Glutamatergic neuron (in vitro differentiated cells): ENCODE measurements at regions not wholly inside any gene's neighbourhood (a gene's known extent, or its start where the extent isn't known, plus 50 kb on each side); places are given as distances from the start of the nearest gene placed in this dataset.

Experiments
- DNase-seq: peaks from one replicate; pipeline ENCODE4 v3.0.0; 2022
- H3K27ac Mint-ChIP-seq: one replicate; pipeline ENCODE4 v1.8.0; 2020; ENCODE audit warnings: mild to moderate bottlenecking, mixed read lengths, inconsistent platforms; ENCODE audit not compliant: unreplicated experiment
- H3K27me3 Mint-ChIP-seq: one replicate; pipeline ENCODE4 v1.8.0; 2020; ENCODE audit warnings: mild to moderate bottlenecking, moderate library complexity, mixed read lengths, inconsistent platforms; ENCODE audit not compliant: unreplicated experiment
- H3K36me3 Mint-ChIP-seq: one replicate; pipeline ENCODE4 v1.8.0; 2020; ENCODE audit warnings: mild to moderate bottlenecking, mixed read lengths, inconsistent platforms; ENCODE audit not compliant: unreplicated experiment
- H3K4me1 Mint-ChIP-seq: one replicate; pipeline ENCODE4 v1.8.0; 2020; ENCODE audit warnings: mild to moderate bottlenecking, low read depth, mixed read lengths, inconsistent platforms; ENCODE audit not compliant: unreplicated experiment
- H3K4me3 Mint-ChIP-seq: one replicate; pipeline ENCODE4 v1.8.0; 2020; ENCODE audit warnings: mild to moderate bottlenecking, mixed read lengths, inconsistent platforms; ENCODE audit not compliant: unreplicated experiment
- H3K9me3 Mint-ChIP-seq: one replicate; pipeline ENCODE4 v1.8.0; 2020; ENCODE audit warnings: mild to moderate bottlenecking, moderate library complexity, mixed read lengths, inconsistent platforms; ENCODE audit not compliant: unreplicated experiment
- CTCF ChIP-seq: fragments of 200-600 bp; sonication (generic); IDR thresholded peaks from one replicate; pipeline ENCODE4 v1.5.0; 2021; ENCODE audit not compliant: partially characterized antibody, unreplicated experiment

GRCh38 chrX:25213611-25214010 lies 197.8 kb upstream of the ARX start:
- Mint-ChIP-seq H3K36me3 (no peaks in the 10 kb centered on the region), H3K27ac (no peak overlapping the region), H3K9me3 (no peaks in the 10 kb centered on the region), H3K4me3 (no peak overlapping the region), H3K27me3 (no peaks in the 10 kb centered on the region), H3K4me1 (no peaks in the 10 kb centered on the region)
- no peak for TF ChIP-seq CTCF
- DNase-seq = no peak

GRCh38 chrX:25207803-25208475 lies 192.2 kb upstream of the ARX start:
- TF ChIP-seq CTCF = no peak
- no peak for DNase-seq
- Mint-ChIP-seq H3K4me3 (no peak overlapping the region), H3K36me3 (no peaks in the 10 kb centered on the region), H3K9me3 (no peaks in the 10 kb centered on the region), H3K27me3 (no peaks in the 10 kb centered on the region), H3K27ac (no peak overlapping the region), H3K4me1 (no peaks in the 10 kb centered on the region)

DNA sequence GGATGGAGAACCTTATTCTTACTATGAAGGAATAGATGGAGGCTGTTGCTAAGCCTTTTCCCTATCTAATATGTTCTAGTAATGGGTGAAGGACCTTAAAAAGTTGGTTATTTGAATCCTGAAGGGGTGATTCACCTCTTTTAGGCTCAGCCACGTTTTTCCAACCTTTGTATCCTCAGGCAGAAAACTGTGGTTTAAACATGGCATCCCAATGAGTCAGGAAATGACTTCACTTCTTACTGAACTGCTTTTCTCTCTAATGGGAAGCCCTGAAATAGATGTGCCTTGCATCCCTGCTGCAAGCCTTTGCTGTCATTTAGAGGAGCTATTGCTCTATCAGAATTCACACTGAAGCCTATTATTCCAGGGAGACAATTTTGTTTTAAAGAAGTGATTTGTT lies 191.0 kb upstream of the ARX start:
- Mint-ChIP-seq H3K27ac (no peak overlapping the region), H3K36me3 (no peaks in the 10 kb centered on the region), H3K9me3 (no peaks in the 10 kb centered on the region), H3K27me3 (no peaks in the 10 kb centered on the region), H3K4me3 (no peak overlapping the region), H3K4me1 (no peaks in the 10 kb centered on the region)
- no peak for TF ChIP-seq CTCF
- DNase-seq = no peak

DNA sequence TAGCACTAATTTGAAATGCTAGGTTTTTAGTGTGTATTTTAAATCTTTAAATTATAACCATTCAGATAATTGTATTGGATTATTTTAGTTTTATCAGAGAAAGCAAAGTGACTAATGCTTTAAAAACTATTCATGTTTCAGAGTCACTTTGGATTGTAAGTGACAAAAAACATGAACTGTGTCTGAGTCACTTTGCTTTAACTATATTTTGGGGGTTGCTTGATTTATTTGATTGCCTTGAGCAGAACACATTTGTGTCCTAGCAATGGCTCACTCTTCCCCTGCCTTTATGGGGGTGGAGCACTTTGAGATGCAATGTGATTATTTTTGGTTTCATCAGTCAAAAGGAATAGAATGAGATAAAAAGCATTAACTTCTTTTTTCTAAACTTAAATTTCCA lies 188.4 kb upstream of the ARX start:
- H3K9me3 Mint-ChIP-seq = no peaks in the 10 kb centered on the region
- no peak overlapping the region for H3K27ac Mint-ChIP-seq
- no peak overlapping the region for H3K4me3 Mint-ChIP-seq
- H3K4me1 Mint-ChIP-seq = no peaks in the 10 kb centered on the region
- no peak for DNase-seq
- H3K27me3 Mint-ChIP-seq = no peaks in the 10 kb centered on the region
- TF ChIP-seq CTCF = no peak
- H3K36me3 Mint-ChIP-seq = no peaks in the 10 kb centered on the region

GRCh38 chrX:25202827-25203226 lies 187.1 kb upstream of the ARX start:
- H3K27me3 Mint-ChIP-seq = no peaks in the 10 kb centered on the region
- no peaks in the 10 kb centered on the region for H3K36me3 Mint-ChIP-seq
- no peak for TF ChIP-seq CTCF
- no peak overlapping the region for H3K27ac Mint-ChIP-seq
- no peaks in the 10 kb centered on the region for H3K4me1 Mint-ChIP-seq
- H3K9me3 Mint-ChIP-seq = no peaks in the 10 kb centered on the region
- no peak overlapping the region for H3K4me3 Mint-ChIP-seq
- DNase-seq = no peak
